ENCODE measurements at regions not wholly inside any gene's neighbourhood (a gene's known extent, or its start where the extent isn't known, plus 50 kb on each side); places are given as distances from the start of the nearest gene placed in this dataset.
A peak's percentile ranks its signal among the peaks of the same experiment; 100 is the strongest.

GRCh38 chr7:33760146-33760545 lies 145.2 kb upstream of the BMPER start:
- DNase-seq: no peak

GRCh38 chr7:33760834-33761233 lies 144.5 kb upstream of the BMPER start:
- DNase-seq: no peak

GRCh38 chr7:33761449-33762080 lies 143.8 kb upstream of the BMPER start:
- DNase-seq: no peak

- DNase-seq: no peak
Observed at GRCh38 chr7:33762151-33762910, 143.0 kb upstream of the BMPER start.

- DNase-seq: no peak
Observed at GRCh38 chr7:33762911-33763306, 142.4 kb upstream of the BMPER start.

DNA sequence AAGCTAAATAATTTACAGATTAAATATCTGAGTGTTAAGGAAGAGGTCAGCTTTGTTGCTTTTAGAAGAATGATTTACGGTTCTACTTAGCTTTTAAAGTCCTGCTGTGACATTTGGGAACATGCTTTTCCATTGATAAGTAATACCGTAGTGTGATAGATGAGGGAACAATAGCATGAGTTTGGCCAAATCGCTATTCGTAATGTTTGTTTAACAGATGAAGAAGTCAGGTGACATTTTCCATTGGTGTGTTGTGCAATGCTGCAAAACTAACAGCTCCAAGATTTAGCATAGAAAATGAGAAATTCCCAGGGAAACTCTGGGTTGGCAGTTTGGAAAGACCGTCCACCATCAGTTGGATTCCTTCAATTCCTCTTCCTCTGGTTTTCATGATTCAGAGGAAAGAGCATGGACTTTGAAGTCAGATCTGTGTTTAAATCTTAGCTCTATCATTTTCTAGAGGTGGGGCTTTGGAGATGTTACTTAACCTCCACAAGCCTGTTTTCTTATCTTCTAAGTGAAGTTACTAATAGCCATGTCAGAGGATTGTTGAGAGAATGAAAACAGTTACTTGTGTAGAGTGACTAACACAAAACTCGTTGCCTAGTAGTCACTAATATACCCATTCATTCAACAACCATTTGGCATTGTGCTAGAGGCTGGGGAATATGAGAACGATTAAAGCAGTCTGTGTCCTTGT lies 140.4 kb upstream of the BMPER start:
- no peak for DNase-seq

DNA sequence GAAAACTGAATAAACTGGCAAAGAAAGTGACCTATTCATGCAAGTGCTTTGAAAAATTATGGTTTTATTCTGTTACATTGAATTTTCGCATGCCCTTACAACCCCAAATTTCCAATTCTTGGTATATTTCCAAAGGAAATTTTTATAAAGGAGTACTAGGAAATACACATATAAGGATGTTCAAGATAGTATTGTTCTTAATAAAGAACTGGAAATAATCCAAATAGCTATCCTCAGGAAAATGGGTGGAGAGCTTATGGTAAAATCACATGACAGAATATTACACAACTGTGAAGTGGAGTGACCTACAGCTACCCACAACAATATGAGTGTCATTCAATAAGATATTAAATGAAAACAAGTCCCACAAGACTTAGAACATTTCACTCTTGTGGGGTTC lies 138.9 kb upstream of the BMPER start:
- DNase-seq: no peak

DNA sequence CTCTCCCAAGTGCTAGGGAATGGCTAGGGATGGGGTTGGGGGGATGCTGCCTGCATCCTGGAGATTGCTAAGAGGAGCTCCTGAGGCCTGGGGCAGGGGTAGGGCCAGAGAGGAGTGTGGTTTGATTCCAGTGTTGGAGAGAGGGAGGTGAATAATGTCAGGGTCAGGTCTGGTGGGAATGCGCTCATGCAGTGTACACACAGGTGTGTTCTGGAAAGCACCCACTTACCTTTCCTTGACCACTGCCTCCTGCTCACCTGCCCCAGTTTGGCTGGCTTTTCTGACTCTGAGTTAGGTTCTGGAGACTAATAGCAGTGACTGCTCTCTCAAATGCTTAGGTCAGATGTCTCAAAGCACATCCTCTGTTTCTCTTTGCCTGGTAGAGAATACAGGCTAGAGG lies 135.4 kb upstream of the BMPER start:
- no peak for DNase-seq

DNA sequence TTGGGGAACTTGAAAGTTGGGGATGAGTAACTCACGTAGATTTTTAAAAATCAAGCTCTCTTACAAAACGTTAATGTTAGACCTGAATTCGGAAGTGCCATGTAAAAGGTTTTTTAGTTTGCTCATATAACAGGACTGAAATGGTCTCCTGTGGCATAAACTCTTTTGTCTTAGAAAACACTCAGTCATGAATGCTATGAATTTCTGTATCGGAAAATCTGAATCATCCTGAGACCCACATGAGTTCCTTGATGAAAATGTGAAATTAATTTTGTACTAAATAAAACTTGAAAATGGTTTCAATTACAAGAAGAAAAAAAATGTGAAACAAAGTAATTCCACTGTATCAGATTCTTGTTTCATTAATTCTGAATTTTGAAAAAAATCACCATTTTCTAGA lies 134.8 kb upstream of the BMPER start:
- no peak for DNase-seq

DNA sequence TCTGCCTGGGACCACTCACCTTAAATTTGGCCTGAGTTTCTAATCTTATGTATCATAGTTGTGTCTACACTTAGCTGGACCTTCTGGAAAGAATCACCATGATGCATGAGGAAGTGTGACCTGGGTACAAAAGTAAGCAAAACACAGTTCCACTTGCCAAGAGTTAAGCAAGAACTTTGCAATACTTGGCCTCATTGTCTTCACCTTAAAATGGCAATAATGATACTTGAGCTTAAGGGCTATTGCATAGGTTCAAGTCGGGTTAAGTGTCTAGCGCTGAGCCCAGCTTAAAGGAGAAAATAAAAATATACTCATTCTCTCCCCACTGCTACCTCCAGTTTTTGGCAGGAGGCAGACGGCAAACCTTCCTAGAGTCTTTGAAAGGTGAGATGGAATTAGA lies 133.9 kb upstream of the BMPER start:
- DNase-seq: no peak

DNA sequence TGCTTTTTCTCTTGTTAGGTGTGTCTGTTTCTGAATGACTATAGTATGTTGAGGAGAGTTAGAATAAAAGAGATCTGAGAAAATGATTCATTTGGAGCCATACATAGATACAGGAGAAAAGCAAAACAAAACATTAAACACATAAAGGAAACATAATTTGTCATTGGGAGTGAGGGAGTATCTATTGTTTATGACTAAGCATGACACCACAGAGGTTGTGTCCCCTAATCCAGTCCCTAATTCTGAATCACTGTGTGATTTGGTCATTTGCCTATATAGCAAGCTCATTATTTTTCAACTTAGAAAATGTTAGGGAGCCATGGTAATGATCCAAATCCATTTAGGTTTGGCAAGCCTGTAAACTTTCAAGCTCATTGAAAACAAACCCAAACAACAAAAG lies 132.3 kb upstream of the BMPER start:
- DNase-seq: no peak

- peak; percentile 35 for DNase-seq
Observed at GRCh38 chr7:33774762-33775523, 130.4 kb upstream of the BMPER start.

DNA sequence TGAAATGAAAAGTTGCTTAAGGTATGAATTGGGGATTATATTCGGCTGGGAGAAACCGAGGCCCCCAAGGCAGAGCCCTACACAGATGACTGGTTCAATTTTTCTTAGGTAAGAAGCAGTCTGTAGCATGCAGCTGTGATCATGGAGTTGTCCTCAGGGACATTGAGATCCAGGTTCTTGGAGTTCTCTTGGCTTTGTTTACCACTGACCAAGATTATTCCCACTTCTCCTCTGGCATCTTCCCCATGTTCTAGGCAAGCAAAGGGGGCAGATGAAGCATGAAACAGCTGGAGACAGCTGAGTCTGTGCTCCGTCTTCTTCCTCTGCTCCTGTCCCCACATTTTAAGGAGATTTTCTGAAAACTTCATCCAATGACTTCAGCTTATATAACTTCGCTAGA lies 129.5 kb upstream of the BMPER start:
- DNase-seq: no peak

- no peak for DNase-seq
Observed at GRCh38 chr7:33776788-33777187, 128.6 kb upstream of the BMPER start.

- no peak for DNase-seq
Observed at GRCh38 chr7:33778195-33778594, 127.1 kb upstream of the BMPER start.

- no peak for DNase-seq
Observed at GRCh38 chr7:33779216-33779615, 126.1 kb upstream of the BMPER start.

DNA sequence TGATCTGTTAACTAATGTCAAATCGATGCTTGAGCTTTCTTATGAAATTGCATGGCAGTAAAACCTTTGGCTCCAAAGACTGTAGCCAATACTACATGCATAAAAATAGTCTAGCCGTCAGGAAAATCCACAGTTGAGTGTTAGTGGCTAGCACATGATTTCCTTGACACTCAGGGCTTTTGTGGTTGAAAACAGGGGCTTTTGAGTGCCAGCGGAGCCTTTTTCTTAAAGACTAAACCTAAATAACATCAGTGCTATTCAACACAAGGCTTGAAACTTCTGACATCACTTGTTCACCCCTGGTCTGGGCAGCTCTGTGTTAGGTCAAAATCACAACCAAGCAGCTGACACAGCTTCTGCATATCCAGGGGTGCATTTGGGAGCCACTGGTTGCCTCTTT lies 124.2 kb upstream of the BMPER start:
- no peak for DNase-seq

DNA sequence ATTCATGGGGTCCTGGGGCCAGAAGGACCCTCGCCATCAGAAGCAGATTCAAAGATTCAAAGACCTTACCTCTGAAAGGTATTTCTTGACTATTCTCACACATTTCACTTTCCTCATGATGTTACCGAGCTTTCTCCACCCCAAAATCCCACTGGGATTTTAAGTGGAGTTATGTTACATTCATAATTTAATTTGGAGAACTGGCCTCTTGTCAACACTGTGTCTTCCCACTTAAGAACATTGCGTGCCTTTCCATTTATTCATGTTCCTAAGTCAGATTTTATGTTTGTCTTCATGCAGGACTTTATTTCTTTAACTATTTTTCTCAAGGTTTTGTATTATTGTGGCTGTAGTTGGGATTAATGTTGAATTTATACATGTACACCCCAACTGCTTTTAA lies 123.5 kb upstream of the BMPER start:
- no peak for DNase-seq

DNA sequence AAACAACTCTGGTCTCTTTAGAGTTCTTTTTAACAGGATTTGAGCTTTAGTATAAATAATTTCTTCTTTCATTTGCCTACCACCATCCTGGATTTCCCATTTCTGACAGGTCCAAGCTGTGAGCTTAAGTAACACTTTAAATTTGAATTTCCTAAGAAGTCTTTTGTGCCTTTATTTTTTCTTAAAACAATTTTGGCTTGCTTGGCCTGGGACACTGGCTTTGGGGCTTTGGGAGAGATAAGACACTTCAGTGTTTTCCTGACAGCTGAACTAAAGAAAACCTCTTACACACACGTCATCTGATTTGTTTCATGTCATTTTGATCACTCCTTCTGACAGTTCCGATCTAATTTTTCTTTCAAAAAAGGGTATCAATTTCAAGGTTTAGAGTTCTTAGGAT lies 121.3 kb upstream of the BMPER start:
- no peak for DNase-seq

DNA sequence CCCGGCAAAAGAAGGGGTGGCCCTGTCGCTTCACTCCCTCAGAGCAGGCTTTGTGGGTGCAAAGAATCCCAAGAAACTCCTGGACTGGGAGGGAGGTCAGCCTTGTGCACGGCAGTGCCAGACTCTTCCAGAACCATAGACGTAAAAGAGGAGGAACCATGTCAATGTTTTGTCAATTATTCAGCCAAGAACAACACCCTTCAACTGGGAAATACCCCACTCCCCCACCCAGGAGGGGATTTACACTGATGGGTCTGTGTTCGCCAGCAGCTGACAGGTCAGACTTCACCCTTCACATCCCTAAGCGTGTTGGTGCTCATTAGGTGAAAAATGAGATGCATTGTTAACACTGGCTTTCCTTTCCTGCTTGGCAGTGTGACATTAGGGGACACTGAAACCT lies 116.8 kb upstream of the BMPER start:
- no peak for DNase-seq

DNA sequence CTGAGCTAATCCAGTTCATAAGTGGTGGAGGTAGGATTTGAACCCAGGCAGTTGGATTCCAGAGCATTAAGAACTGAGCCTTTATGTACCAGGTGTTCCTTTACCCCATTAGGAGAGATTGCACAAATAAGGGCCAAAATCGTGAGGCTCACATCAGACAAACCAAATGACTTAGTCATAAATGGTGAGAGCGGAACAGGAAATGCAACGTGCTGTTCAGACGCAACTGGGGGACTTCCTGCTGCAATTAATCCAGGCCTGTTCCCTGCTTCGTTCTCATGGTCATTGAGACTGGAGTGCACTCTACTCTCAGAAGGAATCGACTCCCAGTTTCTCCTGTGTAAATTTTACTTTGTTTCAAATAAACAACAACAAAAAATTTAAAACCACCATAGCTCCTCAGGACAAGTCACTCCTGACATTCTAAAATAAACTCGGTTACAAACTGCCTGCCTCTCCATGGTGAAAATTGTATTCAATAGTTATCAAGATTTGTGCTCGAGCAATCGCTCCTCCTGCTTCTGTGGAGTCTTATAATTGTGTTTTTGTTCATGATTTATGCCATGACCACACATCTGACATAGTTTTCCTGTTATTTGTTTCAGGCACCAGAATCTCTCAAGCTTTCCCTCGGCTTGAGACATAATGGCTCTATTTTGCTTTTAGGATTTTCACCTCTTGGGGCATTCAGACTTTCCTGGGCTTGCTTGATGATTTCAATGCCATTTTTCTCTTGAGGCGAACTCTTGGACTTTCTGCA lies 115.3 kb upstream of the BMPER start:
- DNase-seq: no peak

- DNase-seq: no peak
Observed at GRCh38 chr7:33790746-33791145, 114.6 kb upstream of the BMPER start.

DNA sequence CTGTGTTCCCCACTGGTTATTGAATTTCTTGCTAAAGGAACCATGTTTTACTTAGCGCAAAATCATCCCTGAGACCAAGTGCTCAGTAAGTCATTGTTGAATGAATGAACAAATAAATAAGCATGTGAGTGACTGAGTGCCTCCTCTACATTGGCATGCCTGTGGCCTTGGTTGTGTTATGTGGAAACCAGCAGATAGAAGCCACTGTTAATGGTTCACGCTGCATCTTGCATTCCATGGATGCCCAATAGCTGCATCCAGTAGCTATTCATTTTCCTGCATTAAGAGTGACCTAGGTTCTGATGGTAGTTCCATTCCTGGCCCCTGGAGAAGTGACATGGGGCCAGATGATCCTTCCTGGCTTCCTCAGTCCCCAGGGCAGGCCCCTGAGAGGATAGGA lies 113.3 kb upstream of the BMPER start:
- DNase-seq: no peak
